Large intestine (tissue), 3 donors: ENCODE measurements at regions not wholly inside any gene's neighbourhood (a gene's known extent, or its start where the extent isn't known, plus 50 kb on each side); places are given as distances from the start of the nearest gene placed in this dataset.

ENCODE experiments used
- DNase-seq, 2 donors: peaks; one replicate each; pipeline versions ENCODE4 v3.0.0 to v3.0.0-alpha.2; 2013
- H3K27ac ChIP-seq: one replicate; pipeline ENCODE4 v1.5.1; 2013; ENCODE audit warnings: low read length
- H3K27me3 ChIP-seq: 2 replicates; pipeline ENCODE4 v1.6.1; 2013; ENCODE audit warnings: low read length; ENCODE audit not compliant: control insufficient read depth, insufficient read depth
- H3K36me3 ChIP-seq: 2 replicates; pipeline ENCODE4 v1.6.1; 2013; ENCODE audit warnings: low read length; ENCODE audit not compliant: control insufficient read depth, insufficient read depth
- H3K4me1 ChIP-seq: one replicate; pipeline ENCODE4 v1.6.1; 2013; ENCODE audit warnings: low read length; ENCODE audit not compliant: control insufficient read depth, insufficient read depth
- H3K4me3 ChIP-seq: one replicate; pipeline ENCODE4 v1.5.1; 2013; ENCODE audit warnings: low read length
- H3K9me3 ChIP-seq: one replicate; pipeline ENCODE4 v1.6.1; 2013; ENCODE audit warnings: mild to moderate bottlenecking, low read depth, low read length, moderate library complexity; ENCODE audit not compliant: control insufficient read depth
- WGBS: methylation state at CpG from one replicate; pipeline ENCODE4 v1.1.5; 2013; ENCODE audit warnings: low lambda C conversion rate; ENCODE audit not compliant: insufficient coverage; 5-methylcytosine and 5-hydroxymethylcytosine counted together

DNA sequence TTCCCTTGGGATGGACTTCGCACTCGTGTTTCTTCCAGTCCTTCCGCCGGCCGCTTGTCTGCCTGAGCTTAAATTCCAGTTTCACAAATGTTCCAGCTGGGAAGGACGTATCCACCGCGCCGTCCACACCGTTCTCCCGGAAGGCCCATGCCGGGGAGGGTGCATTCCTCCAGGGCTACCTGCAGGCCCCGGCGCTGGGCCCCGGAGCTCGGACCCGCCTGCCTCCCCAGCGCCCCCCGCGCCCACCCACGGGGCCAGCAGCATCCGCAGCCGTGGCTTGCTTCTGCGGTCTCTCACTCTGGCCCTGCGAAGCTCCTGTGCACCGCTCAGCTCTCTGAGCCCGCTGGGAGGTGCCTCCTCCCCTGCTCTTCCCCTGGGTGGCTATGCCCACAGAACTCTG is 2084.1 kb downstream of the TP53TG3F start:
- Histone ChIP-seq H3K4me3 (no peak overlapping the region), H3K4me1 (no peaks in the 10 kb centered on the region), H3K27ac (no peak overlapping the region), H3K36me3 (no peaks in the 10 kb centered on the region), H3K9me3 (peaks cover 11% of the 10 kb centered on the region), H3K27me3 (no peaks in the 10 kb centered on the region)
- WGBS: no CpG with 5 or more reads among the region's 27 CpGs
- DNase-seq: no peak

- H3K27ac ChIP-seq: no peak overlapping the region
- no peaks in the 10 kb centered on the region for H3K4me1 ChIP-seq
- no peaks in the 10 kb centered on the region for H3K36me3 ChIP-seq
- H3K4me3 ChIP-seq: no peak overlapping the region
- WGBS: no CpG with 5 or more reads among the region's 31 CpGs
- H3K9me3 ChIP-seq: peaks cover 4% of the 10 kb centered on the region
- DNase-seq: no peak
- no peaks in the 10 kb centered on the region for H3K27me3 ChIP-seq
Measured at GRCh38 chr16:35552763-35553162, 2093.4 kb downstream of the TP53TG3F start.

DNA sequence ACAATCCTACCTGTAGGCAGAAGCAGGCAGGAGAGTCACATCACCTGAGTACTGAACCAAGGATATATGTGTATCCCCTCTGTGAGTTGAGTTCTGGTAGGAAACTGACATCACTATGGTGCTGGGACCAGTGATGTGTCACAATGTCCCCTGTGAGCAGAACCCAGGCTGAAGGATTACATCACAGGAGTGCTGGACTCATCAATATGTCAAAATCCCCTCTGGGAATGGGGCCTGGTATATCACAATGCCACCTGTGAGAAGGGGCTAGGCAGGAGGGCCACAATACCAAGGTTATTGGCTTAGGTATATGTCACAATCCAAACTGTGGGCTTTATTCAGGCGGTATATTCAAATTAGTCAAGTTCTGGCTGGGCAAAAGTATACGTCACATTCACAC is 2098.3 kb downstream of the TP53TG3F start:
- Histone ChIP-seq H3K4me3 (no peak overlapping the region), H3K36me3 (no peaks in the 10 kb centered on the region), H3K9me3 (peaks cover 3% of the 10 kb centered on the region), H3K27me3 (no peaks in the 10 kb centered on the region), H3K4me1 (no peaks in the 10 kb centered on the region), H3K27ac (no peak overlapping the region)
- no peak for DNase-seq
- no CpG with 5 or more reads among the region's 2 CpGs for WGBS

DNA sequence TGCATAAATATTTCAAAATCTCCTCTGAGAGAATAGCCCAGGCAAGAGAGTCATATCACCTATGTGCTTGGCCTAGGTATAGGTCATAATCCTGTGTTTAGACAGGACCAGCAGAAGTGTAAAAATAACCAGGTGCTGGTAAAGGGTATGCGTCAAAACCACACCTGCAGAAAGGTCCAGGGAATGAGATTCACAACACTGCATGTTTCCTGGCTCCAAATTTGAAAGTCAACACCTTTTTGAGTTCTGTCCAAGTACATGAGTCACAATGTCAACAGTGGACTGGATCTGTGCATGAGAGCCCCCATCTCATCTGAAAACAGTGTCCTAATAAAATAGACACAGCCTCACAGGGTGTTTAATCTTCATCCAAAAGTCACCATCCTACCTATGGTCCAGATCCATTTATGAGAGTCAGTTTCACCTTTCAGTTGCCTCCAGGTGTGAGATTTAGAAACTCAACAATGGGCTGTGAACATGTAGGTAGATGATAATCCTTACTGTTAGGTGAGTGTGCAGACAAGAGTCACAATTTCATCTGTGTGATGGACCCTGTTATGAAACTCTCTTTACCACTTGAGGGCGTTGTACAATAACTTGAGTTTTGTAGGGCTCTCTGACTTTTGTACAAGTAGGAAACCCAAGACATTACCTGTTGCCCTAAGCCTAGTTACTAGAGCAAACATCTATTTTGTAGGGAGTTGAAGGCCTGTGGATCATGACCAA is 2100.7 kb downstream of the TP53TG3F start:
- Histone ChIP-seq H3K27me3 (no peaks in the 10 kb centered on the region), H3K4me1 (no peaks in the 10 kb centered on the region), H3K36me3 (no peaks in the 10 kb centered on the region), H3K27ac (no peak overlapping the region), H3K4me3 (no peak overlapping the region), H3K9me3 (no peaks in the 10 kb centered on the region)
- no peak for DNase-seq
- no CpG with 5 or more reads among the region's 2 CpGs for WGBS

- Histone ChIP-seq H3K4me3 (no peak overlapping the region), H3K27ac (no peak overlapping the region), H3K27me3 (no peaks in the 10 kb centered on the region), H3K9me3 (no peaks in the 10 kb centered on the region), H3K4me1 (no peaks in the 10 kb centered on the region), H3K36me3 (no peaks in the 10 kb centered on the region)
- WGBS: no CpG with 5 or more reads among the region's 6 CpGs
- no peak for DNase-seq
Measured at GRCh38 chr16:35560637-35560984, 2101.2 kb downstream of the TP53TG3F start.

- no peaks in the 10 kb centered on the region for H3K27me3 ChIP-seq
- no peak overlapping the region for H3K27ac ChIP-seq
- no peaks in the 10 kb centered on the region for H3K9me3 ChIP-seq
- DNase-seq: no peak
- H3K36me3 ChIP-seq: no peaks in the 10 kb centered on the region
- H3K4me1 ChIP-seq: no peaks in the 10 kb centered on the region
- H3K4me3 ChIP-seq: no peak overlapping the region
Measured at GRCh38 chr16:35561346-35561745, 2101.9 kb downstream of the TP53TG3F start.

GRCh38 chr16:35562471-35562870 is 2103.1 kb downstream of the TP53TG3F start:
- no CpG with 5 or more reads among the region's 1 CpG for WGBS
- no peaks in the 10 kb centered on the region for H3K27me3 ChIP-seq
- H3K36me3 ChIP-seq: no peaks in the 10 kb centered on the region
- no peak overlapping the region for H3K27ac ChIP-seq
- no peaks in the 10 kb centered on the region for H3K4me1 ChIP-seq
- H3K9me3 ChIP-seq: no peaks in the 10 kb centered on the region
- no peak overlapping the region for H3K4me3 ChIP-seq
- DNase-seq: no peak

GRCh38 chr16:35562919-35563318 is 2103.5 kb downstream of the TP53TG3F start:
- Histone ChIP-seq H3K27me3 (no peaks in the 10 kb centered on the region), H3K9me3 (no peaks in the 10 kb centered on the region), H3K4me3 (no peak overlapping the region), H3K36me3 (no peaks in the 10 kb centered on the region), H3K4me1 (no peaks in the 10 kb centered on the region), H3K27ac (no peak overlapping the region)
- no CpG with 5 or more reads among the region's 1 CpG for WGBS
- no peak for DNase-seq

DNA sequence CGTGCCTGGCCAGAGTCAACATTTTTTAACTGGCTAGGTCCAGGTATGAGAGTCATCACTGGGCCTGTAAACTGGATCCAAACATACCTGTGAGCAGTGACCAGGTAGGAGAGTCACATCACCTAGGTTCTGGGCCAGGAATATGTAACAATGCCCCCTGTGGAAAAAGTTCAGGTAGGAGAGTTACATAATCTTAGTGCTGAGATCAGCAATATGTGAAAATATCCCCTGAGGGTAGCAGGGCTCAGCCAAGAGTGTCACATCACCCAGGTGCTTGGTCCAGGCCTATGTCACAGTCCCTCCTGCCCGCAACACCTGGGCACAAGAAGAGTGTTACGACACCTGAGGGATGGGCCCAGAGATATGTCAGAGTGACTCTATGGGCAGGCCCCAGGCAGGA is 2104.7 kb downstream of the TP53TG3F start:
- no peaks in the 10 kb centered on the region for H3K4me1 ChIP-seq
- no peaks in the 10 kb centered on the region for H3K9me3 ChIP-seq
- no peak for DNase-seq
- no peak overlapping the region for H3K4me3 ChIP-seq
- no peaks in the 10 kb centered on the region for H3K36me3 ChIP-seq
- no peak overlapping the region for H3K27ac ChIP-seq
- no CpG with 5 or more reads among the region's 3 CpGs for WGBS
- no peaks in the 10 kb centered on the region for H3K27me3 ChIP-seq

DNA sequence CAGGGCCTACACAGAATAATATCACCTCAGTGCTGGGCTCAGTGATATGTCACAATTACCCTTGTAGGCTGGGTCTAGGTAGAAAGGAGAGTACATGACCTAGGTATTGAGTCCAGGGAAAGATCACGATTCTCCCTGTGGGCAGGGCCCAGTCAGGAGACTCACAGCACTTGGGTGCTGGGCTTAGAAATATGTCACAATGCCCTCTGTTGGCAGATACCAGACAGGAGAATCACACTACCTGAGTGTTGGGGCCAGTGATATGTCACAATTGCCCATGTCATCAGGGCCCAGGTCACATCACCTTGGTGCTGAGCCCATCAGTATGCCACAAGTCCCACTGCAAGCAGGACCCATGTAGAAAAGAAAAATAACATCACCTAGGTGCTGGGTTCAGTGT is 2105.5 kb downstream of the TP53TG3F start:
- no peak overlapping the region for H3K27ac ChIP-seq
- no peaks in the 10 kb centered on the region for H3K27me3 ChIP-seq
- no peaks in the 10 kb centered on the region for H3K36me3 ChIP-seq
- H3K4me3 ChIP-seq: no peak overlapping the region
- DNase-seq: no peak
- H3K9me3 ChIP-seq: no peaks in the 10 kb centered on the region
- WGBS: no CpG with 5 or more reads among the region's 1 CpG
- no peaks in the 10 kb centered on the region for H3K4me1 ChIP-seq

GRCh38 chr16:35565626-35566025 is 2106.2 kb downstream of the TP53TG3F start:
- Histone ChIP-seq H3K4me3 (no peak overlapping the region), H3K9me3 (no peaks in the 10 kb centered on the region), H3K4me1 (no peaks in the 10 kb centered on the region), H3K36me3 (no peaks in the 10 kb centered on the region), H3K27me3 (no peaks in the 10 kb centered on the region), H3K27ac (no peak overlapping the region)
- no CpG with 5 or more reads among the region's 1 CpG for WGBS
- no peak for DNase-seq
